ENCODE measurements at regions not wholly inside any gene's neighbourhood (a gene's known extent, or its start where the extent isn't known, plus 50 kb on each side); places are given as distances from the start of the nearest gene placed in this dataset.

GRCh38 chr4:73676136-73676535 lies 55.9 kb upstream of the RASSF6 start:
- TF ChIP-seq EZH2 (IDR thresholded peaks at IDR 0.05; ENCODE audit: borderline replicate concordance, low read depth, low read length, severe bottlenecking) (no peak), POLR2AphosphoS5 (IDR thresholded peaks at IDR 0.05; ENCODE audit: insufficient read depth, low read depth, low read length) (no peak), CTCF (IDR thresholded peaks at IDR 0.05; ENCODE audit: extremely low read depth in 1 of 2, insufficient read depth in 1 of 2, low read depth in 1 of 2, low read length in 2 of 2) (no peak), MYC (IDR thresholded peaks at IDR 0.05; ENCODE audit: low read depth, low read length) (no peak)
